Esophagus muscularis mucosa (tissue), 4 donors: ENCODE measurements at regions not wholly inside any gene's neighbourhood (a gene's known extent, or its start where the extent isn't known, plus 50 kb on each side); places are given as distances from the start of the nearest gene placed in this dataset.

Experiments used
- DNase-seq: peaks from one replicate; pipeline ENCODE4 v3.0.0-alpha.2; 2017; ENCODE audit errors: extremely low spot score
- H3K27ac ChIP-seq, 4 donors: fragments of 200-600 bp; sonication (generic); replicated peaks in 1 of 4; 1 replicate in 3 of 4; 2 replicates in 1 of 4; pipeline ENCODE4 v1.5.1; 2016 to 2019; ENCODE audit warnings: mild to moderate bottlenecking in 1 of 4
- H3K27me3 ChIP-seq, 4 donors: fragments of 200-600 bp; sonication (generic); one replicate each; pipeline versions ENCODE4 v1.5.1 to v1.6.0; 2016 to 2019
- H3K36me3 ChIP-seq, 4 donors: fragments of 200-600 bp; sonication (generic); one replicate each; pipeline ENCODE4 v1.5.1; 2016 to 2019
- H3K4me1 ChIP-seq, 4 donors: fragments of 200-600 bp; sonication (generic); one replicate each; pipeline ENCODE4 v1.5.1; 2016 to 2019
- H3K4me3 ChIP-seq, 4 donors: fragments of 200-600 bp; sonication (generic); 1 replicate in 2 of 4; 2 replicates in 2 of 4; pipeline ENCODE4 v1.5.1; 2016 to 2019; ENCODE audit warnings: mild to moderate bottlenecking in 4 of 4, moderate library complexity in 1 of 4
- H3K9me3 ChIP-seq, 4 donors: fragments of 200-600 bp; sonication (generic); 1 replicate in 3 of 4; 2 replicates in 1 of 4; pipeline ENCODE4 v1.5.1; 2016 to 2019
- CTCF ChIP-seq, 3 experiments: fragments of 200-600 bp in 2 of 3; fragments of 450-650 bp in 1 of 3; sonication (generic) in 2 of 3; IDR thresholded peaks; one replicate each; pipeline ENCODE4 v1.5.1; 2017 to 2019; ENCODE audit warnings: antibody characterized with exemption in 3 of 3, mild to moderate bottlenecking in 2 of 3, moderate library complexity in 1 of 3
- EP300 ChIP-seq: sonication (generic); formaldehyde crosslinking; IDR thresholded peaks from one replicate; pipeline ENCODE4 v1.6.1; 2017; ENCODE audit warnings: antibody characterized with exemption
- POLR2A ChIP-seq: fragments of 450-650 bp; IDR thresholded peaks from one replicate; pipeline ENCODE4 v1.6.1; 2017; ENCODE audit warnings: antibody characterized with exemption, moderate library complexity, mild to moderate bottlenecking, low read depth
- POLR2AphosphoS5 ChIP-seq, 2 donors: sonication (generic); formaldehyde crosslinking; IDR thresholded peaks; one replicate each; pipeline ENCODE4 v1.6.1; 2017; ENCODE audit warnings: antibody characterized with exemption in 2 of 2
- WGBS: methylation state at CpG from one replicate; pipeline ENCODE4 v1.1.5; 2018; 5-methylcytosine and 5-hydroxymethylcytosine counted together
- intact Hi-C: fragments of 100-400 bp; cut with DNase I; formaldehyde crosslinking; loops from one replicate; pipeline ENCODE4 v1.15.1; 2023

- H3K4me3 ChIP-seq, result no peak overlapping the region
- intact Hi-C loops, result no loop called here
- no peaks in the 10 kb centered on the region for H3K9me3 ChIP-seq
- TF ChIP-seq EP300, result no peak
- TF ChIP-seq CTCF (IDR thresholded peaks at IDR 0.05), result peak; percentile 23 to 53 (median 29)
- no peaks in the 10 kb centered on the region for H3K36me3 ChIP-seq
- H3K27me3 ChIP-seq, result no peaks in the 10 kb centered on the region
- no peak for DNase-seq
- H3K27ac ChIP-seq, result no peak overlapping the region
- no peaks in the 10 kb centered on the region for H3K4me1 ChIP-seq
- WGBS, result 57% methylated on average over 6 of the region's 6 CpGs
Measured at GRCh38 chr2:78861546-78861945, 164.0 kb upstream of the REG3G start.

GRCh38 chr2:78864205-78864604 is 161.3 kb upstream of the REG3G start:
- intact Hi-C loops, result no loop called here

GRCh38 chr2:78865667-78866066 is 159.8 kb upstream of the REG3G start:
- 86% methylated on average over 10 of the region's 10 CpGs for WGBS
- no peak for DNase-seq
- TF ChIP-seq POLR2AphosphoS5 (IDR thresholded peaks at IDR 0.05) (no peak), EP300 (no peak), POLR2A (no peak), CTCF (IDR thresholded peaks at IDR 0.05) (no peak)
- intact Hi-C loops, result no loop called here
- no peak overlapping the region for H3K27ac ChIP-seq
- no peaks in the 10 kb centered on the region for H3K27me3 ChIP-seq
- H3K36me3 ChIP-seq, result no peaks in the 10 kb centered on the region
- no peaks in the 10 kb centered on the region for H3K4me1 ChIP-seq
- no peaks in the 10 kb centered on the region for H3K9me3 ChIP-seq
- H3K4me3 ChIP-seq, result no peak overlapping the region

More at GRCh38 chr2:78864205-78864604, 161.3 kb upstream of the REG3G start:
- WGBS, result 98% methylated on average over 3 of the region's 3 CpGs
- H3K27ac ChIP-seq, result no peak overlapping the region
- no peak for TF ChIP-seq POLR2AphosphoS5 (IDR thresholded peaks at IDR 0.05)
- TF ChIP-seq CTCF (IDR thresholded peaks at IDR 0.05), result no peak
- TF ChIP-seq EP300, result no peak
- no peak for TF ChIP-seq POLR2A
- H3K36me3 ChIP-seq, result no peaks in the 10 kb centered on the region
- H3K27me3 ChIP-seq, result no peaks in the 10 kb centered on the region
- H3K4me3 ChIP-seq, result no peak overlapping the region
- no peaks in the 10 kb centered on the region for H3K4me1 ChIP-seq
- DNase-seq, result no peak
- no peaks in the 10 kb centered on the region for H3K9me3 ChIP-seq

GRCh38 chr2:78870343-78870967 is 155.0 kb upstream of the REG3G start:
- no peaks in the 10 kb centered on the region for H3K27me3 ChIP-seq
- intact Hi-C loops, result no loop called here
- H3K9me3 ChIP-seq, result no peaks in the 10 kb centered on the region
- no peak for TF ChIP-seq POLR2AphosphoS5 (IDR thresholded peaks at IDR 0.05)
- no peak for TF ChIP-seq POLR2A
- no peak for TF ChIP-seq CTCF (IDR thresholded peaks at IDR 0.05)
- no peak for TF ChIP-seq EP300
- H3K36me3 ChIP-seq, result no peaks in the 10 kb centered on the region
- H3K4me1 ChIP-seq, result no peaks in the 10 kb centered on the region
- no peak overlapping the region for H3K27ac ChIP-seq
- 79% methylated on average over 1 of the region's 1 CpG for WGBS
- DNase-seq, result no peak
- no peak overlapping the region for H3K4me3 ChIP-seq

GRCh38 chr2:78873526-78873925 is 152.0 kb upstream of the REG3G start:
- Histone ChIP-seq H3K4me3 (no peak overlapping the region), H3K9me3 (no peaks in the 10 kb centered on the region), H3K36me3 (no peaks in the 10 kb centered on the region), H3K27me3 (no peaks in the 10 kb centered on the region), H3K4me1 (no peaks in the 10 kb centered on the region), H3K27ac (no peak overlapping the region)
- intact Hi-C loops, result no loop called here
- DNase-seq, result no peak
- no peak for TF ChIP-seq EP300
- TF ChIP-seq CTCF (IDR thresholded peaks at IDR 0.05), result no peak
- 36% methylated on average over 1 of the region's 1 CpG for WGBS
